HG02840 (cell line): ENCODE measurements at regions not wholly inside any gene's neighbourhood (a gene's known extent, or its start where the extent isn't known, plus 50 kb on each side); places are given as distances from the start of the nearest gene placed in this dataset.
A peak's percentile ranks its signal among the peaks of the same experiment; 100 is the strongest.
"Not testable (repeated sequence)": the region's sequence is repeated elsewhere in the genome, so short reads cannot be mapped to it uniquely, and the experiment has no call there.

Experiments
- ATAC-seq: cut with Tn5 transposase; IDR thresholded peaks from one replicate; pipeline ENCODE4 v1.9.1; 2021; ENCODE audit warnings: mild to moderate bottlenecking, moderate library complexity, moderate number of reproducible peaks; ENCODE audit not compliant: unreplicated experiment, low FRiP score

DNA sequence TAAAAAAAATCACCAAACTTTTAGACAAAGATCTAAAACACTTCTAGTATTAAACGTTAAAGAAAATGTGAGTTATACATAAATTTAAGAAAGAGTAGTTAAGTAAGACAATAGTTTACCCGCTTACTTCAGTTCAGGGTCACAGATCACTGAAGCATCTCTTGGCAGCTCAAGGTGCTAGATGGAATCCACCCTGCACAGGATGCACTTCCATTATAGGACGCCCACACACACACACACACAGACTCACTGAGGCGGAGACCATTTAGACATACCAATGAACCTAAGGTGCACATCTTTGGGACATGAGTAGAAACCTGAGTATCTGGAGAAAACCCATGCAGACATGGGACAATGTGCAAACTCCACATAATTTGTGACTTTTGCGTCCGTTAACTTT is 630.6 kb upstream of the ZNF804A start:
- no peak for ATAC-seq

- ATAC-seq: not testable (repeated sequence)
These were observed 622.7 kb upstream of the ZNF804A start for GRCh38 chr2:183975676-183976075.

- no peak for ATAC-seq
These were observed 613.5 kb upstream of the ZNF804A start for GRCh38 chr2:183984871-183985270.

- ATAC-seq: no peak
These were observed 606.4 kb upstream of the ZNF804A start for GRCh38 chr2:183991968-183992367.

DNA sequence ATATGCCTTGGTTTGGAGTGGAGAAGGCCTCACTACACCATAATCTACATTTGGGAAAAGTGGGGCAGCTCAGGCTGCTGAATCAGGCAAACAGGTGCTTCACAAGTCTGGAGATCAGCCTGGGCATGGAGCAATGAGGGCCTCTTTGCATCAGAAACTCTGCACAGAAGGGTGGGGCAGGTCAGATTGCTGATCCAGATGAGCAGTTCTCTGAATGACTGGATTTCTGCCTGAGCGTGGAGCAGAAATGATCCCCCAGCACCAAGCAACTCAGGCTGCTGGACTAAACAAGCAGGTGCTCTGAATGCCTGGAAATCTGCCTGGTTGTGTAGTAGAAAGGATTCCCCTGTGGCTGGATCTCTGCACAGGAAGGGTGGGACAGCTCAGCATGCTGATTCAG is 605.3 kb upstream of the ZNF804A start:
- peak; percentile 58 for ATAC-seq

DNA sequence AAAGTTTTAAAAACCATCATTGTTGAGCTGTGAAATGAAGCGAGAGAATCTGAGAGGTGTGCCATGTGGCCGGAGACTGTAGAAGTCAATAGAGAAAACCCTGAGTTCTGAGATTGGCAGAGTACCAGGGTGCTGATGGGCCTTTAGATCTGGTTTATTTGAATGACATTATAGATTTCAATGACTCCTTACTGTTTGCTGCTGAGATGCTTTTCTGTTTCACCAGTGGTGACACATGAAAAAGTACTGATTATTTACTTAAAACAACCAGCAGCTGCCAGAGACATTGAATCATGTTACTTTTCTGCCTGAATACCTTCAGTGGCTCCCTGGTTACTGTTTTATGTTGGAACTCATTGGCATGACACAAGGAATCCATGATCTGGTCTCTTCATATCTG is 602.7 kb upstream of the ZNF804A start:
- ATAC-seq: no peak

GRCh38 chr2:183996825-183997793 is 601.2 kb upstream of the ZNF804A start:
- no peak for ATAC-seq

DNA sequence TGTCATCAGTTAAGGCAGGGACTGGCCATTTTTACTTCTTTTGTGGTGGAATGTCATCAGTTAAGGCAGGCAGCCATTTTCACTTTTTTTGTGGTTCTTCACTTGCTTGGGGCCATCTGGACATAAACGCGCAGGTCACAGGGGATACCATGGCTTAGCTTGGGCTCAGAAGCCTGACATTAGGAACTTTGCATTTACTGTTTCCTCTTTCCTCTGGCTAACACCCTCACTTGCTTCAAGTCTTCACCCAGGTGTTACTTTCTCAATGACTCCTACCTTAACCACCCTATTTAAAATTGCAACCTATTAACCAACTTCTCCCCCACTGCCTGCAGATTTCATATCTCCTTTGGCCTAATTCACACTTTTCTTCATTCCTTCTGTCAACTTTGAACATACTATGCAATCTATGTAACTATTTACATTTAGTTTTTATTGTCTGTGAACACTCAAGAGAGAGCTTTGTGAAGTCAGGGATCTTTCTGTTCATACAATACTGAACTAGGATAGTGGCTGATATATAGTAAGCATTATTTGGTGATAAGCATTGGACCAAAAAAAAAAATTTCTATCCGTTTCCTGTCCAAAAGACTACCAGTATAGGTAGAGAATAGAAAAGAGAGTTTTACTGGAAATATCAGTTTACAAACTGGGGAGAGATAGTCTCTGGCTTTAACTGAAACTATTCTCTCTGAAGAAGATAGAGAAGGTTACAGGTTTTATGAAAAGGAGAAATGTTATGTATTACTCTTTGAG is 600.1 kb upstream of the ZNF804A start:
- peak; percentile 99 for ATAC-seq

- ATAC-seq: peak; percentile 4
These were observed 599.5 kb upstream of the ZNF804A start for GRCh38 chr2:183998797-183999190.

- ATAC-seq: peak; percentile 94
These were observed 593.9 kb upstream of the ZNF804A start for GRCh38 chr2:184004289-184004947.

- peak; percentile 48 for ATAC-seq
These were observed 593.2 kb upstream of the ZNF804A start for GRCh38 chr2:184004948-184005672.

DNA sequence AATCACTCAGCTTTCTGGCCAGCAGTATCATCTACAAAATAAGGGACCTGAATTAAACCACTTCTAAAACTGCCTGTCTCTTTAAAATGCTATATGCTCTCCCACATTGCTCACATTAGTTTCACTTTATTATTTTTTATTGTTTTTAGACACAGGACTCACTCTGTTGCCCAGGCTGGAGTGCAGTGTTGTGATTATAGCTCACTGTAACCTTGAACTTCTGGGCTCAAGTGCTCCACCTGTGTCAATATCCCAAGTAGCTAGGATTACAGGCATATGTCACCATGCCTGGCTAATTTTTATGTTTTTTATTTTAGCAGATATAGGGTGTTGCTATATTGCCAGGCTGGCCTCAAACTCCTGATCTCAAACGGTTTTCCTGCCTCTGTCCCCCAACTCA is 591.3 kb upstream of the ZNF804A start:
- ATAC-seq: no peak

- no peak for ATAC-seq
These were observed 571.4 kb upstream of the ZNF804A start for GRCh38 chr2:184026961-184027360.

GRCh38 chr2:184030245-184030644 is 568.1 kb upstream of the ZNF804A start:
- no peak for ATAC-seq

DNA sequence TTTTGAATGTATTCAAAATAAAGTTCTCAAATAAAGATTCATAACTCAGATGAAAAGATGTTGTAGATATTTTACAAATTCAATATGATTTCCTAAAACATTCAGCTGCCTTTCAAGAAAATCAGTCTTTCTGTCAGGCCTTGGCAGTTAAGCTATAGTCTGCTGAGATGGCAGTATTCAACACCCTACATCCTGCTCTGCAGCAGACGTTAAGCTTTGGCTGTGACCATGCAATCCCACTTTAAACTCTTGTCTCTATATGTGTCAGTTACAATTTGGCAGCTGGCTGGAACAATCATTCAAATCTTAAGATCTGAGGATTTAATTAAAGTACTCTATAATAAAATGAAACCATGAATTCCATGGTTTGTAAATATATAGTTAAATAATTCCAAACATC is 567.3 kb upstream of the ZNF804A start:
- no peak for ATAC-seq

DNA sequence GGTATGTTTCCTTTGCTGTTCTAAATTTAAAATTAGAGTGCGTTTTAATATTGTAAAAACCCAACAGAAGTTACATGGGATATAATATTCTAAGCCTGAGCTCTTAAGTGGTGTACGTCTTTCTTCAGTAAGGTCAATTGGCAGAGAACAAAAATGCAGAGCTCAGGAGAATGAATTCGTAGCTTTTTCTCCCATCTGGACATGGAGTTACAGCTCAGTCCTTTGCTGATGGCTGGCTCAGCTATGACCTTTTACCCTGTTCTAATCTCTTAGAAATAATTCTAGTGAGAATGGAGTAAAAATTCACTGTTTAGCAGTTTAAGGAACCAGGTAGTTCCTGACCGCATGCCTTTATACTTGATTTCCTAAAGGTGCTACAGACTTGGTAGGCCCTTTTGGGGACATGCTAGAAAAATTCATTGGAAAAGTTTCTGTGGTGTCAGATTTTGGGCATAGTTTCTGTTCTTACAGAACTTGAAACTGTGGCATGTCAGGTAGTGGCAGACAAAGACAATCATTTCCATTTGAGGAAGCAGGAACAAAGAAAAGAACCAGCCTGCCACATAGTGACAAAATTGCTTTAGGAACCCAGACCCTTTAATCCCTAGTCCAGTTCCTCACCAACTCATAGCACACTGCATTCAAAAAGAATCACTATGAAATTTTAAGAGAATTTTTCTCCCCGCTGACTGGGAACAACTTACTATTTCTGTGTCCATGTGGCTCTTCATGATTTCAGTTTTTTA is 566.8 kb upstream of the ZNF804A start:
- ATAC-seq: no peak

GRCh38 chr2:184032983-184033382 is 565.3 kb upstream of the ZNF804A start:
- ATAC-seq: no peak

DNA sequence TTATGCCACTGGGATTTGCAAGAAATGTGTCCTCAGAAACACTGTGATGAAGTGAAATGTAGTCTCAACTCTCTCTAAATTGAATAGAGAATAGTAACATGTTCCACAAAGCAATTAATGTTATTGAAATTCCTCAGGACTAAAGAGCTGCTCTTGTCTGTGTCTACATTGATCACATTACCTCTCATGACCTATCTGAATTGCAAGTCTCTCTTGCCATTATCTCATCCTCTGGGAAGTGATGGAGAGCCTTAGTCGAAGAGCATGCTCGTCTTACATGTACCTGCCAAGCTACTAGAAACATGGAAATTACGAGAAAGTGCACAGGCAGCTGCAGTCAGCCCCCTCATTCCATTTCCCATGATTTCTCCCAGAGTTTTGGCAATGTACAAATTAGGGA is 561.1 kb upstream of the ZNF804A start:
- no peak for ATAC-seq

GRCh38 chr2:184039493-184039892 is 558.8 kb upstream of the ZNF804A start:
- ATAC-seq: no peak

DNA sequence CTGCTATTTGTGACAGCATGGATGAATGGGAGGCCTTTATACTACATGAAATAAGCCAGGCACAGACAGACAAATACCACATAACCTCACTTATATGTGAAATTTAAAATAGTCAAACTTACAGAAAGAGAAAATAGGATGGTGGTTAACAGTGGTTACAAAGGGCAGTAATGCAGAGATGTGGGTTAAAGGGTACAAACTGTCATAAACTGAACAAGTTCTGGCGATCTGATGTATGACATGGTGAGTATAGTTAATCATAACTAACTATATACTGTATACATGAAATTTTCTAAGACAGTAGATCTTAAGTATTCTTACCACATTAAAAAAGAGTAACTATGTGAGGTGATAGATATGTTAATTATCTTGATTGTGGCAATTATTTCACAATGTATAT is 558.1 kb upstream of the ZNF804A start:
- ATAC-seq: no peak
